HEK293 (cell line): ENCODE measurements at regions not wholly inside any gene's neighbourhood (a gene's known extent, or its start where the extent isn't known, plus 50 kb on each side); places are given as distances from the start of the nearest gene placed in this dataset.

Source experiments
- ZXDB ChIP-seq: fragments of 450-650 bp; formaldehyde crosslinking; IDR thresholded peaks from 2 replicates; pipeline ENCODE4 v1.5.1; 2016; ENCODE audit warnings: missing biosample characterization, missing genetic modification characterization
- TF ChIP-seq, protein P1 (sequence below): fragments of 450-650 bp; formaldehyde crosslinking; IDR thresholded peaks from 2 replicates; pipeline ENCODE4 v1.5.1; 2016; ENCODE audit warnings: missing biosample characterization, missing genetic modification characterization

DNA sequence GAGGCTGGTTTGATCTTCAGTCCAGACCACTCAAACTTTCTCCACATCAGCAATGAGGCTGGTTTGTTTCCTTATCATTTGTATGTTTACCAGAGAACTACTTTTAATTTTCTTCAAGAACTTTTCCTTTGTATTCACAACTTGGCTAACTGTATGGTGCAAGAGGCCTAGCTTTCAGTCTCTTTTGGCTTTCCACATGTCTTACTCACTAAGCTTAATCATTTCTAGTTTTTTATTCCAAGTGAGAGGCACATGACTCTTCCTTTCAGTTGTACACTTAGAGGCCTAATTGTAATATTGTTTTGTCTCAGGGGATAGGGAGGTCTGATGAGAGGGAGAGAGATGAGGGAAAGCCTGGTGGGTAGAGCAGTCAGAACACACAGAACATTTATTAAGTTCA lies 554.0 kb upstream of the ARRDC3 start:
- TF ChIP-seq ZXDB (tag by site-specific recombination): no peak
- TF ChIP-seq, protein P1, sequence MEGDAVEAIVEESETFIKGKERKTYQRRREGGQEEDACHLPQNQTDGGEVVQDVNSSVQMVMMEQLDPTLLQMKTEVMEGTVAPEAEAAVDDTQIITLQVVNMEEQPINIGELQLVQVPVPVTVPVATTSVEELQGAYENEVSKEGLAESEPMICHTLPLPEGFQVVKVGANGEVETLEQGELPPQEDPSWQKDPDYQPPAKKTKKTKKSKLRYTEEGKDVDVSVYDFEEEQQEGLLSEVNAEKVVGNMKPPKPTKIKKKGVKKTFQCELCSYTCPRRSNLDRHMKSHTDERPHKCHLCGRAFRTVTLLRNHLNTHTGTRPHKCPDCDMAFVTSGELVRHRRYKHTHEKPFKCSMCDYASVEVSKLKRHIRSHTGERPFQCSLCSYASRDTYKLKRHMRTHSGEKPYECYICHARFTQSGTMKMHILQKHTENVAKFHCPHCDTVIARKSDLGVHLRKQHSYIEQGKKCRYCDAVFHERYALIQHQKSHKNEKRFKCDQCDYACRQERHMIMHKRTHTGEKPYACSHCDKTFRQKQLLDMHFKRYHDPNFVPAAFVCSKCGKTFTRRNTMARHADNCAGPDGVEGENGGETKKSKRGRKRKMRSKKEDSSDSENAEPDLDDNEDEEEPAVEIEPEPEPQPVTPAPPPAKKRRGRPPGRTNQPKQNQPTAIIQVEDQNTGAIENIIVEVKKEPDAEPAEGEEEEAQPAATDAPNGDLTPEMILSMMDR: no peak
